DND-41 (cell line): ENCODE measurements at regions not wholly inside any gene's neighbourhood (a gene's known extent, or its start where the extent isn't known, plus 50 kb on each side); places are given as distances from the start of the nearest gene placed in this dataset.

Experiments
- ATAC-seq: fragments of 200-7000 bp; cut with Tn5 transposase; 3 replicates; pipeline ENCODE4 v1.9.1; 2021; ENCODE audit warnings: low read depth; ENCODE audit not compliant: insufficient read depth
- DNase-seq: peaks from one replicate; pipeline ENCODE4 v3.0.0-alpha.2; 2020
- H2AFZ ChIP-seq: 2 replicates; pipeline ENCODE4 v1.6.0; 2012; ENCODE audit warnings: low read depth, low read length
- H3K27ac ChIP-seq: 2 replicates; pipeline ENCODE4 v1.5.1; 2012; ENCODE audit warnings: low read length, inconsistent platforms
- H3K27me3 ChIP-seq: fragments of 200-600 bp; sonication (generic); 2 replicates; pipeline ENCODE4 v1.6.0; 2012; ENCODE audit warnings: low read length, mild to moderate bottlenecking, inconsistent platforms; ENCODE audit not compliant: insufficient read depth, poor library complexity
- H3K36me3 ChIP-seq: 2 replicates; pipeline ENCODE4 v1.5.1; 2012; ENCODE audit warnings: low read length, inconsistent platforms; ENCODE audit not compliant: insufficient read depth
- H3K4me1 ChIP-seq: 2 replicates; pipeline ENCODE4 v1.5.1; 2012; ENCODE audit warnings: mild to moderate bottlenecking, low read length; ENCODE audit not compliant: insufficient read depth
- H3K4me2 ChIP-seq: 2 replicates; pipeline ENCODE4 v1.6.0; 2012; ENCODE audit warnings: mild to moderate bottlenecking, moderate library complexity, low read length, inconsistent platforms; ENCODE audit not compliant: insufficient read depth
- H3K4me3 ChIP-seq, 2 experiments: fragments of 200-600 bp in 1 of 2; shearing (Covaris generic) in 1 of 2; 2 replicates each; pipeline ENCODE4 v1.5.1; 2012 to 2016; ENCODE audit warnings: inconsistent platforms in 2 of 2, low read length in 2 of 2, mild to moderate bottlenecking in 2 of 2, low read depth in 1 of 2, moderate library complexity in 1 of 2
- H3K79me2 ChIP-seq: 2 replicates; pipeline ENCODE4 v1.6.0; 2012; ENCODE audit warnings: low read length, inconsistent platforms; ENCODE audit not compliant: insufficient read depth
- H3K9ac ChIP-seq: 2 replicates; pipeline ENCODE4 v1.6.0; 2012; ENCODE audit warnings: low read depth, mild to moderate bottlenecking, inconsistent platforms, low read length, moderate library complexity
- H3K9me3 ChIP-seq: 2 replicates; pipeline ENCODE4 v1.5.1; 2012; ENCODE audit warnings: low read length, moderate library complexity, mild to moderate bottlenecking, inconsistent platforms; ENCODE audit not compliant: insufficient read depth, severe bottlenecking
- H4K20me1 ChIP-seq: 2 replicates; pipeline ENCODE4 v1.6.0; 2012; ENCODE audit warnings: low read length; ENCODE audit not compliant: insufficient read depth
- CTCF ChIP-seq: IDR thresholded peaks from 2 replicates; pipeline ENCODE4 v1.5.1; 2012; ENCODE audit warnings: borderline replicate concordance, low read length, moderate library complexity, mild to moderate bottlenecking; ENCODE audit not compliant: poor library complexity, severe bottlenecking; ENCODE audit errors: extremely low read depth
- EZH2 ChIP-seq: IDR thresholded peaks from 3 replicates; pipeline ENCODE4 v1.6.1; 2012; ENCODE audit warnings: borderline replicate concordance, low read depth, mild to moderate bottlenecking, moderate library complexity, low read length, inconsistent platforms; ENCODE audit not compliant: severe bottlenecking

- Histone ChIP-seq H2AFZ (no peak overlapping the region), H3K9ac (no peak overlapping the region), H3K27ac (no peak overlapping the region), H3K4me3 (no peak overlapping the region), H3K9me3 (no peaks in the 10 kb centered on the region), H4K20me1 (no peaks in the 10 kb centered on the region), H3K27me3 (no peaks in the 10 kb centered on the region), H3K4me2 (no peak overlapping the region), H3K4me1 (no peaks in the 10 kb centered on the region), H3K36me3 (no peaks in the 10 kb centered on the region), H3K79me2 (no peaks in the 10 kb centered on the region)
- TF ChIP-seq EZH2 (no peak), CTCF (no peak)
- DNase-seq (no peak), ATAC-seq (no peak)
Measured at GRCh38 chr3:145798007-145798406, 363.0 kb downstream of the PLOD2 start.

GRCh38 chr3:145798696-145799537, 362.1 kb downstream of the PLOD2 start:
- H3K4me1 ChIP-seq, result no peaks in the 10 kb centered on the region
- no peaks in the 10 kb centered on the region for H3K9me3 ChIP-seq
- H3K4me2 ChIP-seq, result no peak overlapping the region
- no peak overlapping the region for H2AFZ ChIP-seq
- H3K9ac ChIP-seq, result no peak overlapping the region
- DNase-seq (no peak), ATAC-seq (no peak)
- TF ChIP-seq CTCF (no peak), EZH2 (no peak)
- no peaks in the 10 kb centered on the region for H4K20me1 ChIP-seq
- no peak overlapping the region for H3K27ac ChIP-seq
- H3K36me3 ChIP-seq, result no peaks in the 10 kb centered on the region
- H3K27me3 ChIP-seq, result no peaks in the 10 kb centered on the region
- no peaks in the 10 kb centered on the region for H3K79me2 ChIP-seq
- no peak overlapping the region for H3K4me3 ChIP-seq

- Histone ChIP-seq H2AFZ (no peak overlapping the region), H3K36me3 (no peaks in the 10 kb centered on the region), H4K20me1 (no peaks in the 10 kb centered on the region), H3K9ac (no peak overlapping the region), H3K79me2 (no peaks in the 10 kb centered on the region), H3K4me1 (no peaks in the 10 kb centered on the region), H3K4me3 (no peak overlapping the region), H3K27me3 (no peaks in the 10 kb centered on the region), H3K4me2 (no peak overlapping the region), H3K27ac (no peak overlapping the region), H3K9me3 (no peaks in the 10 kb centered on the region)
- TF ChIP-seq CTCF (no peak), EZH2 (no peak)
- no peak for ATAC-seq
- DNase-seq, result no peak
Measured at GRCh38 chr3:145801696-145802095, 359.3 kb downstream of the PLOD2 start.
